Natural killer cell (primary cell): ENCODE measurements at regions not wholly inside any gene's neighbourhood (a gene's known extent, or its start where the extent isn't known, plus 50 kb on each side); places are given as distances from the start of the nearest gene placed in this dataset.
"Not testable (repeated sequence)": the region's sequence is repeated elsewhere in the genome, so short reads cannot be mapped to it uniquely, and the experiment has no call there.

ENCODE experiments used
- ATAC-seq, 3 donors: fragments of 150-1000 bp in 2 of 3; fragments of 200-7000 bp in 1 of 3; cut with Tn5 transposase; 1 replicate in 1 of 3; 2 replicates in 2 of 3; pipeline ENCODE4 v1.10.0; 2021; ENCODE audit warnings: mild to moderate bottlenecking in 2 of 3, moderate library complexity in 2 of 3
- DNase-seq, 2 donors: peaks; one replicate each; pipeline versions ENCODE4 v3.0.0 to v3.0.0-alpha.2; 2013 to 2021; ENCODE audit warnings: mixed read lengths in 1 of 2
- H3K27ac ChIP-seq: one replicate; pipeline ENCODE4 v1.5.1; 2013; ENCODE audit warnings: mild to moderate bottlenecking, low read length
- H3K27me3 ChIP-seq: one replicate; pipeline ENCODE4 v1.6.1; 2013; ENCODE audit warnings: low read length; ENCODE audit not compliant: control insufficient read depth, insufficient read depth
- H3K36me3 ChIP-seq: one replicate; pipeline ENCODE4 v1.6.1; 2013; ENCODE audit warnings: low read length; ENCODE audit not compliant: control insufficient read depth, insufficient read depth
- H3K4me1 ChIP-seq: one replicate; pipeline ENCODE4 v1.6.1; 2013; ENCODE audit warnings: low read length; ENCODE audit not compliant: control insufficient read depth, insufficient read depth
- H3K4me3 ChIP-seq: one replicate; pipeline ENCODE4 v1.5.1; 2013; ENCODE audit warnings: low read length
- H3K9me3 ChIP-seq: one replicate; pipeline ENCODE4 v1.6.1; 2013; ENCODE audit warnings: low read length; ENCODE audit not compliant: control insufficient read depth, insufficient read depth
- H3K27ac Mint-ChIP-seq, 2 donors: one replicate each; pipeline ENCODE4 v1.8.0; 2022; ENCODE audit warnings: mild to moderate bottlenecking in 2 of 2, mixed read lengths in 2 of 2, moderate library complexity in 1 of 2
- H3K27me3 Mint-ChIP-seq, 2 donors: one replicate each; pipeline ENCODE4 v1.8.0; 2022; ENCODE audit warnings: low read depth in 2 of 2, mixed read lengths in 2 of 2
- H3K36me3 Mint-ChIP-seq: one replicate; pipeline ENCODE4 v1.8.0; 2022; ENCODE audit warnings: mixed read lengths
- H3K4me1 Mint-ChIP-seq, 2 donors: one replicate each; pipeline ENCODE4 v1.8.0; 2022; ENCODE audit warnings: mixed read lengths in 2 of 2
- H3K4me3 Mint-ChIP-seq: one replicate; pipeline ENCODE4 v1.8.0; 2022; ENCODE audit warnings: mild to moderate bottlenecking, moderate library complexity, mixed read lengths
- H3K9me3 Mint-ChIP-seq, 2 donors: one replicate each; pipeline ENCODE4 v1.8.0; 2022; ENCODE audit warnings: mixed read lengths in 2 of 2
- WGBS: methylation state at CpG from one replicate; pipeline ENCODE4 v1.1.7; 2013; ENCODE audit warnings: missing lambda C conversion rate; ENCODE audit not compliant: insufficient coverage; 5-methylcytosine and 5-hydroxymethylcytosine counted together
- intact Hi-C: fragments of 100-400 bp; cut with micrococcal nuclease; formaldehyde crosslinking; loops from one replicate; pipeline ENCODE4 v1.14.2; 2022

DNA sequence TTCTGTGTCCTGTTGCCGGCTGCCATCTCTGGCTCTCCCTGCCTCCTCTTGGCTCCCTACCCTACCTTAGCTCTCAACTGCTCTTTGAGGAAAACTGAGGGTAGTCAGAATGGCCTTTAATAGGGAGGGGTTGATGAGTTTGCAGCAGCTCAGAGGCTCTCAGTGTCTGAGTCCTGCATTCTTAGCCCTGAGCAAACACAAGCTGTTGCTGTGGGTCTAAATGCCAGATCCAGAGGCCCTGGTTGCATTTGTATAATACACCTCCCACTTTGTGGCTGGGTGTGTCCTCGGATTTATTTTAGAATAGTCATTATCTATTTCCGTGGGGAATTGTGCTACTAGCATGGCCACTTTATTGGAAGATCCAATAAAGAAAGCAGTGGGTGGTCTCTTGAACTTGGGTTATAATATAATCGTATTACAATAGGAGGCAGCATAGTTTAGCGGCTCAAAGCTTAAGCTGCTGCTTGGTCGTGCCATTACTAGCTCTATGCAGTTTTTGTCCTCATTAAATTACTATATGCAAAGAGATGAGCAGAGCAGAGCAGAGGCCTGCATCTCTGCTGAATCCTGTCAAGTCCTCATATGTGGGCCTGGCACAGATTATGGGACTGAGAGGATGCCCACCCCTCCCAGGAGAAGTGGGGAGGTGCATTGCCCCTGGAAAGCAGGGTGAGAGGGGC, 175.5 kb downstream of the BCL2L11 start:
- DNase-seq, H3K27ac Mint-ChIP-seq, H3K27me3 Mint-ChIP-seq, H3K4me3 ChIP-seq, intact Hi-C loops, ATAC-seq, H3K27ac ChIP-seq, H3K4me1 ChIP-seq, H3K36me3 ChIP-seq, H3K9me3 Mint-ChIP-seq, H3K27me3 ChIP-seq, H3K36me3 Mint-ChIP-seq, H3K4me1 Mint-ChIP-seq, H3K9me3 ChIP-seq, H3K4me3 Mint-ChIP-seq: not testable (repeated sequence)
- no CpG with 5 or more reads among the region's 6 CpGs for WGBS

GRCh38 chr2:111297128-111297527, 176.4 kb downstream of the BCL2L11 start:
- H3K4me3 Mint-ChIP-seq, H3K36me3 Mint-ChIP-seq, H3K27me3 ChIP-seq, H3K27ac Mint-ChIP-seq, H3K9me3 Mint-ChIP-seq, H3K4me1 ChIP-seq, H3K36me3 ChIP-seq, intact Hi-C loops, H3K4me3 ChIP-seq, DNase-seq, H3K27ac ChIP-seq, H3K27me3 Mint-ChIP-seq, H3K9me3 ChIP-seq, H3K4me1 Mint-ChIP-seq: not testable (repeated sequence)
- peak in 1 of 3 donors; percentile 19 for ATAC-seq

DNA sequence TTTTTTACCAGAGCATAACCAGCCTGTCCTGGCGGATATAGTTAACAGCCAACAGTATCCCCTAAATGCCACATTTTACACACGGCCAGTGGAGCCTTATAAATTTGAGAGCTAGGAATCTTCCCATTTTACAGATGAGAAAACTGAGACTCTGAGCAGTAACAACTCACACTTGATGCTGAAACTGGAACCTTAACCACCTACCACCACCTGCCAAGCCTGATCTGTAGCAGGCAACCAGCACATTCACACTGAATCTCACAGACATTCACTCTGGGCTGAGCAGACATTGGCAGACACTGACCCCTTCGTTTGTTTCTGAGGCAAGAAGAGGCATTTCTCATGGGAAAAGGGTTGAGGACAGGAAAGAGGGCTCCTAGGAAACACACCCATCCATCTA, 178.2 kb downstream of the BCL2L11 start:
- H3K27me3 ChIP-seq, ATAC-seq, H3K4me1 ChIP-seq, H3K4me3 ChIP-seq, H3K4me3 Mint-ChIP-seq, H3K27me3 Mint-ChIP-seq, intact Hi-C loops, H3K9me3 Mint-ChIP-seq, DNase-seq, H3K27ac ChIP-seq, H3K36me3 Mint-ChIP-seq, H3K27ac Mint-ChIP-seq, H3K36me3 ChIP-seq, H3K4me1 Mint-ChIP-seq, H3K9me3 ChIP-seq: not testable (repeated sequence)
- WGBS, result 100% methylated on average over 2 of the region's 3 CpGs

GRCh38 chr2:111299635-111300034, 178.9 kb downstream of the BCL2L11 start:
- H3K9me3 ChIP-seq, H3K36me3 Mint-ChIP-seq, H3K4me1 Mint-ChIP-seq, H3K4me1 ChIP-seq, H3K4me3 Mint-ChIP-seq, H3K36me3 ChIP-seq, H3K27ac Mint-ChIP-seq, H3K4me3 ChIP-seq, H3K27ac ChIP-seq, DNase-seq, ATAC-seq, intact Hi-C loops, H3K27me3 Mint-ChIP-seq, H3K27me3 ChIP-seq, H3K9me3 Mint-ChIP-seq: not testable (repeated sequence)
- no CpG with 5 or more reads among the region's 2 CpGs for WGBS

- not testable (repeated sequence) for H3K4me3 Mint-ChIP-seq
These were observed 181.0 kb downstream of the BCL2L11 start for GRCh38 chr2:111301677-111302076.

DNA sequence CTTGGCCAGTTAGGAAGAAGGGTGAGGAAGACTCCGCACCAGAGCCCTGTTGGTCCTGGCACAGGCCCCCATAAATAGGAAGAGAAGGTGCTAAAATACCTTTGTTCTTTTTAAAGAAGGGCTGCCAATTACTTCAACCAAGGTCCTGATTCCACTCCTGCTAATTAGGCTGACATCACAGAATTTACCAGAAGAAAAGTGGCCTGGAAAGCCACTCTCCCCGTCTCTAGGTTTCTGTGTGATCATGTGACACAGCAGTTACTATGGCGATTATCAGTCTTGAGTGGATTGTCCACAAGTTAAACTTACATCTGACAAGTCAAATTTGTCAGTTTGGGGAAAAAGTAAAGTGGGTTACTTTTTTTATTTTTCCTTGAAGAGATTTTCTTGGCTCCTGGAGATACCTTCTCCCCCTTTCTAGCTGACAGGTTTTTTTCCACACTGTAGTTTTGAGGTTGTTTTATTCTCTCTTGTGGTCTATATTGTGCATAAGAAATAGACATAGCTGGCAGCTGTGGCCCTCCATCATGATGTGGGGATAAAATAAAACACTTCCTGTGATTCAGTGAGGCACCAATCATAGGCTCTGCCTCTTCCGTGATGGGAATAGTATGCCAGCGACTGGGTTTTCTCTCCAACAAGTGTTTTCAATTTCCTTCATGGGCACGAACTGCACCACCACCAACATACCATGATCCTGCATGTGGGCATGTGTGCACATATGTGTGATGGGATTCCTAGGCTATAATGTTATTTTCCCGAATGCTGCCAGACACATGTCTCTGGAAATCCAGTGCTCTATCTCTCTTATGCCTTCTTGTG, 181.9 kb downstream of the BCL2L11 start:
- H3K36me3 ChIP-seq, H3K4me1 ChIP-seq, DNase-seq, H3K36me3 Mint-ChIP-seq, H3K27ac ChIP-seq, H3K27me3 ChIP-seq, intact Hi-C loops, H3K4me3 Mint-ChIP-seq, H3K4me1 Mint-ChIP-seq, H3K9me3 Mint-ChIP-seq, H3K9me3 ChIP-seq, H3K4me3 ChIP-seq, H3K27ac Mint-ChIP-seq, ATAC-seq, H3K27me3 Mint-ChIP-seq: not testable (repeated sequence)
- WGBS, result no CpG with 5 or more reads among the region's 7 CpGs

More at GRCh38 chr2:111301677-111302076, 181.0 kb downstream of the BCL2L11 start:
- H3K9me3 Mint-ChIP-seq, H3K36me3 ChIP-seq, H3K36me3 Mint-ChIP-seq, ATAC-seq, H3K27me3 Mint-ChIP-seq, DNase-seq, H3K27me3 ChIP-seq, H3K4me1 Mint-ChIP-seq, intact Hi-C loops, H3K27ac Mint-ChIP-seq, H3K4me3 ChIP-seq, H3K27ac ChIP-seq, H3K4me1 ChIP-seq, H3K9me3 ChIP-seq: not testable (repeated sequence)
- WGBS, result no CpG with 5 or more reads among the region's 3 CpGs

DNA sequence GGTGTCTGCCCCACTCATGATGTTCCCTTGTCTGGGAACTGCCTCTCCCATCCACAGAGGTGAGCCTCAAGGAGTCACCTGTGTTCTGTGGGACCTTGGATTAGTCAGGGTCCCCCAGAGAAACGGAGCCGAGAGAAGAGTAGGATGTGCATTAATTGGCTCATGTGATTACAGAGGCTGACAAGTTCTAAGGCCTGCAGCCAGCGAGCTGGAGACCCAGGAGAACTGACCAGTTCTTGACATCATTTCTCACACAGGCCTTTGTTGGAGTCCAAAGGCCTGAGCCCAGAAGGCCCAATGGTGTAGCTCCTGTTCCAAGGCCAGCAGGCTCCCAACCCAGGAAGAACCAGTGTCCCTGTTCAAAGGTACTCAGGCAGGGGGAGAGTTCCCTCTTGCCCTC, 186.6 kb downstream of the BCL2L11 start:
- H3K9me3 Mint-ChIP-seq, H3K4me1 ChIP-seq, H3K27ac ChIP-seq, H3K36me3 ChIP-seq, H3K4me1 Mint-ChIP-seq, H3K4me3 Mint-ChIP-seq, intact Hi-C loops, H3K27me3 ChIP-seq, H3K27ac Mint-ChIP-seq, ATAC-seq, H3K27me3 Mint-ChIP-seq, H3K4me3 ChIP-seq, H3K9me3 ChIP-seq, DNase-seq, H3K36me3 Mint-ChIP-seq: not testable (repeated sequence)
- WGBS, result 98% methylated on average over 3 of the region's 3 CpGs
